Mononuclear cell (primary cell): ENCODE measurements at regions not wholly inside any gene's neighbourhood (a gene's known extent, or its start where the extent isn't known, plus 50 kb on each side); places are given as distances from the start of the nearest gene placed in this dataset.

Source experiments
- H3K27me3 ChIP-seq: 2 replicates; pipeline ENCODE4 v1.6.0; 2011; ENCODE audit warnings: low read length, control low read depth; ENCODE audit not compliant: insufficient read depth
- H3K4me1 ChIP-seq: 2 replicates; pipeline ENCODE4 v1.5.1; 2011; ENCODE audit warnings: mild to moderate bottlenecking, low read length, control low read depth; ENCODE audit not compliant: insufficient read depth
- H3K4me3 ChIP-seq: 2 replicates; pipeline ENCODE4 v1.5.1; 2011; ENCODE audit warnings: mild to moderate bottlenecking, low read length, moderate library complexity
- H3K9me3 ChIP-seq: 2 replicates; pipeline ENCODE4 v1.5.1; 2011; ENCODE audit warnings: low read depth, mild to moderate bottlenecking, control low read depth, low read length

DNA sequence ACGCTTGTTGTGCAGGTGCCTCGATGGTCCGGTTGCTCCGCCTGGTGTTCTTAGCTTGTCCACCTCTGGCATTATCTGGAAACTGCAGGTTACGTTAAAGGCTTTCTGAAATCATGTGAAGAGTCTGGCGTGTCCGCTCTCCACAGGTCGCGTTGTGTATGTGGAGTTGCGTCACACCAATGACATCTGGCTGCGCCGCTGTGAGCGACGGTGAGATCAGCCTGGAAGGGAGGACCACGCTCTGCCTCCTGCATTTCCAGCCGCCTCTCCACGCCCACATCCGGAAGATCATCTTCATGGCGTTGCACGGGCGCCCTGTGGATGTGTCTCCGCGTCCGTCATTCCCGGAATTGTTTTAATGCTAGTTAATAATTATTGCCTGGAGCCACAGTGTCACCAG is 50.6 kb upstream of the GALNT9 start:
- Histone ChIP-seq H3K4me3 (no peak overlapping the region), H3K9me3 (no peaks in the 10 kb centered on the region), H3K27me3 (peaks cover 9% of the 10 kb centered on the region), H3K4me1 (no peaks in the 10 kb centered on the region)

DNA sequence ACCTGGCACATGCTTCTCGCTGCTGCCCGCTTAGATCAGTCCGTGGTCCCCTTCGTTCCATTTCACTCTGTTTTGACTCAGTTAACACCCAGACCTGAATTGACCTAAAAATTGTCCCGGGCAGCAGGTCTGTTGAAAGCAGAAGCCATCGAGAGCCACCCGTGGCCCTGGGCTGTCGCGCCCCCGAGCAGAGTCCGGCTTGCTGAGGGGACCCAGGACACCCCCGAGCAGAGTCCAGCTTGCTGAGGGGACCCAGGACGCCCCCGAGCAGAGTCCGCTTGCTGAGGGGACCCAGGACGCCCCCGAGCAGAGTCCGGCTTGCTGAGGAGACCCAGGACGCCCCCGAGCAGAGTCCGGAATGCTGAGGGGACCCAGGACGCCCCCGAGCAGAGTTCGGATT is 50.2 kb upstream of the GALNT9 start:
- Histone ChIP-seq H3K4me1 (no peaks in the 10 kb centered on the region), H3K9me3 (no peaks in the 10 kb centered on the region), H3K4me3 (no peak overlapping the region), H3K27me3 (peaks cover 11% of the 10 kb centered on the region)
